Upper lobe of left lung (tissue), 4 donors: ENCODE measurements at regions not wholly inside any gene's neighbourhood (a gene's known extent, or its start where the extent isn't known, plus 50 kb on each side); places are given as distances from the start of the nearest gene placed in this dataset.

ENCODE experiments used
- EP300 ChIP-seq, 4 donors: sonication (generic); formaldehyde crosslinking; IDR thresholded peaks; one replicate each; pipeline ENCODE4 v1.5.1; 2017; ENCODE audit warnings: antibody characterized with exemption in 4 of 4, control low read depth in 2 of 4
- POLR2A ChIP-seq, 4 donors: fragments of 450-650 bp; IDR thresholded peaks; one replicate each; pipeline ENCODE4 v1.5.1; 2016 to 2017; ENCODE audit warnings: antibody characterized with exemption in 4 of 4, mild to moderate bottlenecking in 2 of 4
- TF ChIP-seq, protein P1 (sequence below), 6 experiments: fragments of 450-650 bp in 4 of 6; fragments of 200-600 bp in 2 of 6; sonication (generic) in 2 of 6; IDR thresholded peaks; one replicate each; pipeline ENCODE4 v1.5.1; 2016 to 2019; ENCODE audit warnings: antibody characterized with exemption in 6 of 6

- no peak for TF ChIP-seq EP300 (IDR thresholded peaks at IDR 0.05)
- TF ChIP-seq, protein P1, sequence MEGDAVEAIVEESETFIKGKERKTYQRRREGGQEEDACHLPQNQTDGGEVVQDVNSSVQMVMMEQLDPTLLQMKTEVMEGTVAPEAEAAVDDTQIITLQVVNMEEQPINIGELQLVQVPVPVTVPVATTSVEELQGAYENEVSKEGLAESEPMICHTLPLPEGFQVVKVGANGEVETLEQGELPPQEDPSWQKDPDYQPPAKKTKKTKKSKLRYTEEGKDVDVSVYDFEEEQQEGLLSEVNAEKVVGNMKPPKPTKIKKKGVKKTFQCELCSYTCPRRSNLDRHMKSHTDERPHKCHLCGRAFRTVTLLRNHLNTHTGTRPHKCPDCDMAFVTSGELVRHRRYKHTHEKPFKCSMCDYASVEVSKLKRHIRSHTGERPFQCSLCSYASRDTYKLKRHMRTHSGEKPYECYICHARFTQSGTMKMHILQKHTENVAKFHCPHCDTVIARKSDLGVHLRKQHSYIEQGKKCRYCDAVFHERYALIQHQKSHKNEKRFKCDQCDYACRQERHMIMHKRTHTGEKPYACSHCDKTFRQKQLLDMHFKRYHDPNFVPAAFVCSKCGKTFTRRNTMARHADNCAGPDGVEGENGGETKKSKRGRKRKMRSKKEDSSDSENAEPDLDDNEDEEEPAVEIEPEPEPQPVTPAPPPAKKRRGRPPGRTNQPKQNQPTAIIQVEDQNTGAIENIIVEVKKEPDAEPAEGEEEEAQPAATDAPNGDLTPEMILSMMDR (IDR thresholded peaks at IDR 0.05): no peak
- no peak for TF ChIP-seq POLR2A (IDR thresholded peaks at IDR 0.05)
Measured at GRCh38 chr1:5110508-5110907, 456.1 kb downstream of the AJAP1 start.
